ENCODE measurements at regions not wholly inside any gene's neighbourhood (a gene's known extent, or its start where the extent isn't known, plus 50 kb on each side); places are given as distances from the start of the nearest gene placed in this dataset.

GRCh38 chr14:50003213-50004021, 110.5 kb downstream of the ARF6 start:
- TF ChIP-seq CTCF (IDR thresholded peaks at IDR 0.05; ENCODE audit: poor library complexity) (peak; percentile 12), EZH2 (IDR thresholded peaks at IDR 0.05; ENCODE audit: borderline replicate concordance) (no peak), EZH2phosphoT487 (IDR thresholded peaks at IDR 0.05; ENCODE audit: low read depth, severe bottlenecking, unreplicated experiment) (no peak)
